Activated naive CD8-positive, alpha-beta T cell treated with anti-CD3 and anti-CD28 coated beads, Interleukin-2, amount 10 ng/mL, durations not matched to agents 7 days and 5 days (primary cell): ENCODE measurements at regions not wholly inside any gene's neighbourhood (a gene's known extent, or its start where the extent isn't known, plus 50 kb on each side); places are given as distances from the start of the nearest gene placed in this dataset.
"Not testable (repeated sequence)": the region's sequence is repeated elsewhere in the genome, so short reads cannot be mapped to it uniquely, and the experiment has no call there.

ENCODE experiments used
- ATAC-seq: fragments of 150-1000 bp; cut with Tn5 transposase; one replicate; pipeline ENCODE4 v1.10.0; 2021; ENCODE audit warnings: low read depth, moderate library complexity
- POLR2A ChIA-PET: fragments of 350-600 bp; sonication (Branson Sonifier 250); formaldehyde crosslinking; loops from one replicate; lab custom pipeline; 2021; ENCODE audit warnings: antibody characterized with exemption; lab: Charles Lee
- DNase-seq: peaks from one replicate; pipeline ENCODE4 v3.0.0; 2021
- H3K27ac Mint-ChIP-seq: one replicate; pipeline ENCODE4 v1.8.0; 2022; ENCODE audit warnings: mild to moderate bottlenecking, mixed read lengths
- H3K27me3 Mint-ChIP-seq: one replicate; pipeline ENCODE4 v1.8.0; 2022; ENCODE audit warnings: mild to moderate bottlenecking, moderate library complexity, mixed read lengths
- H3K36me3 Mint-ChIP-seq: one replicate; pipeline ENCODE4 v1.8.0; 2021; ENCODE audit warnings: mild to moderate bottlenecking, mixed read lengths
- H3K4me1 Mint-ChIP-seq: one replicate; pipeline ENCODE4 v1.8.0; 2021; ENCODE audit warnings: mixed read lengths
- H3K4me3 Mint-ChIP-seq: one replicate; pipeline ENCODE4 v1.8.0; 2022; ENCODE audit warnings: mild to moderate bottlenecking, moderate library complexity, mixed read lengths
- H3K9me3 Mint-ChIP-seq: one replicate; pipeline ENCODE4 v1.8.0; 2021; ENCODE audit warnings: mixed read lengths

GRCh38 chrY:22472027-22472426, 68.8 kb downstream of the RBMY1J start:
- ATAC-seq, H3K9me3 Mint-ChIP-seq, H3K36me3 Mint-ChIP-seq, H3K27ac Mint-ChIP-seq, POLR2A ChIA-PET, H3K4me1 Mint-ChIP-seq, DNase-seq, H3K4me3 Mint-ChIP-seq, H3K27me3 Mint-ChIP-seq: not testable (repeated sequence)

- not testable (repeated sequence) for DNase-seq, H3K9me3 Mint-ChIP-seq
These were observed 74.6 kb downstream of the RBMY1J start for GRCh38 chrY:22477846-22478245.

GRCh38 chrY:22484465-22484864, 81.3 kb downstream of the RBMY1J start:
- H3K4me3 Mint-ChIP-seq, H3K36me3 Mint-ChIP-seq, H3K27ac Mint-ChIP-seq, H3K9me3 Mint-ChIP-seq, H3K27me3 Mint-ChIP-seq, ATAC-seq, POLR2A ChIA-PET, H3K4me1 Mint-ChIP-seq, DNase-seq: not testable (repeated sequence)

More at GRCh38 chrY:22477846-22478245, 74.6 kb downstream of the RBMY1J start:
- H3K36me3 Mint-ChIP-seq, POLR2A ChIA-PET, H3K4me3 Mint-ChIP-seq, H3K4me1 Mint-ChIP-seq, H3K27ac Mint-ChIP-seq, H3K27me3 Mint-ChIP-seq, ATAC-seq: not testable (repeated sequence)

- ATAC-seq, H3K36me3 Mint-ChIP-seq, POLR2A ChIA-PET, H3K4me1 Mint-ChIP-seq, DNase-seq, H3K27me3 Mint-ChIP-seq, H3K4me3 Mint-ChIP-seq, H3K9me3 Mint-ChIP-seq, H3K27ac Mint-ChIP-seq: not testable (repeated sequence)
These were observed 85.5 kb downstream of the RBMY1J start for GRCh38 chrY:22488688-22489087.

- DNase-seq, H3K4me1 Mint-ChIP-seq, H3K36me3 Mint-ChIP-seq, H3K9me3 Mint-ChIP-seq, H3K27me3 Mint-ChIP-seq, POLR2A ChIA-PET, H3K4me3 Mint-ChIP-seq, ATAC-seq, H3K27ac Mint-ChIP-seq: not testable (repeated sequence)
These were observed 96.5 kb downstream of the RBMY1J start for GRCh38 chrY:22499756-22500155.

- DNase-seq, POLR2A ChIA-PET, H3K9me3 Mint-ChIP-seq, H3K27me3 Mint-ChIP-seq, H3K36me3 Mint-ChIP-seq, H3K4me3 Mint-ChIP-seq, H3K27ac Mint-ChIP-seq, H3K4me1 Mint-ChIP-seq, ATAC-seq: not testable (repeated sequence)
These were observed 110.5 kb downstream of the RBMY1J start for GRCh38 chrY:22513719-22514118.

GRCh38 chrY:22525841-22526240, 122.6 kb downstream of the RBMY1J start:
- H3K4me1 Mint-ChIP-seq, ATAC-seq, H3K4me3 Mint-ChIP-seq: not testable (repeated sequence)

GRCh38 chrY:22572975-22573374, 169.8 kb downstream of the RBMY1J start:
- DNase-seq, H3K27me3 Mint-ChIP-seq, H3K27ac Mint-ChIP-seq, H3K4me3 Mint-ChIP-seq, POLR2A ChIA-PET, H3K36me3 Mint-ChIP-seq, ATAC-seq, H3K4me1 Mint-ChIP-seq, H3K9me3 Mint-ChIP-seq: not testable (repeated sequence)

More at GRCh38 chrY:22525841-22526240, 122.6 kb downstream of the RBMY1J start:
- H3K27ac Mint-ChIP-seq, H3K36me3 Mint-ChIP-seq, DNase-seq, H3K27me3 Mint-ChIP-seq, POLR2A ChIA-PET, H3K9me3 Mint-ChIP-seq: not testable (repeated sequence)

GRCh38 chrY:22598767-22599166, 195.6 kb downstream of the RBMY1J start:
- H3K36me3 Mint-ChIP-seq, H3K27ac Mint-ChIP-seq, H3K4me1 Mint-ChIP-seq, DNase-seq, H3K9me3 Mint-ChIP-seq, POLR2A ChIA-PET, H3K27me3 Mint-ChIP-seq, H3K4me3 Mint-ChIP-seq: not testable (repeated sequence)
- peak; percentile 54 for ATAC-seq

- H3K9me3 Mint-ChIP-seq, H3K27me3 Mint-ChIP-seq, DNase-seq, H3K27ac Mint-ChIP-seq, ATAC-seq, H3K4me1 Mint-ChIP-seq, H3K4me3 Mint-ChIP-seq, POLR2A ChIA-PET, H3K36me3 Mint-ChIP-seq: not testable (repeated sequence)
These were observed 201.8 kb downstream of the RBMY1J start for GRCh38 chrY:22605036-22605435.

GRCh38 chrY:22605658-22606057, 202.4 kb downstream of the RBMY1J start:
- DNase-seq, H3K27me3 Mint-ChIP-seq, H3K36me3 Mint-ChIP-seq, H3K4me3 Mint-ChIP-seq, H3K4me1 Mint-ChIP-seq, POLR2A ChIA-PET, H3K9me3 Mint-ChIP-seq, H3K27ac Mint-ChIP-seq, ATAC-seq: not testable (repeated sequence)

DNA sequence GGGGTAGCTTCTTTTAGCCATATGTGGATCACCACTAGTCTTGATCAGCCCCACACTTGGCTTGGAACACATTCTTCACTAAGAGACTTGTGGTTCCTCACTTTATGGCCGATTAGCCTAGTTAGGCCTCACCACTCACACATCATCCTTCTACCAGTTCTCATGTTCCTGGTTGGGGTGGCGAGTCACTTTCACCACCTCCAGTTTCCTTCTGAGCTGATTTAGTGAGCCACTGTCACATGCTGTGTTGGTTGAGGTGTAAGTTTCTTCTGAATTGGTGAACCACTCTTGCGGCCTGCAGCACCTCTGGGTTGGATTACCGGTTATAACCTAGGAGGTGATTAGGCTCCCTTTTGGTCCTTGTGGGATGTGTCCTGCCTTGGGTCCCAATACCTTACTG, 203.7 kb downstream of the RBMY1J start:
- ATAC-seq = not testable (repeated sequence)

GRCh38 chrY:22612772-22613171, 209.6 kb downstream of the RBMY1J start:
- POLR2A ChIA-PET, H3K27ac Mint-ChIP-seq, H3K36me3 Mint-ChIP-seq, H3K4me1 Mint-ChIP-seq, DNase-seq, H3K27me3 Mint-ChIP-seq, H3K4me3 Mint-ChIP-seq, ATAC-seq, H3K9me3 Mint-ChIP-seq: not testable (repeated sequence)

More for the DNA sequence above, 203.7 kb downstream of the RBMY1J start:
- H3K27me3 Mint-ChIP-seq, H3K9me3 Mint-ChIP-seq, DNase-seq, POLR2A ChIA-PET, H3K36me3 Mint-ChIP-seq, H3K4me3 Mint-ChIP-seq, H3K4me1 Mint-ChIP-seq, H3K27ac Mint-ChIP-seq: not testable (repeated sequence)
